Lower leg skin (tissue), 3 donors: ENCODE measurements at regions not wholly inside any gene's neighbourhood (a gene's known extent, or its start where the extent isn't known, plus 50 kb on each side); places are given as distances from the start of the nearest gene placed in this dataset.

ENCODE experiments used
- POLR2A ChIP-seq, 2 donors: fragments of 450-650 bp; IDR thresholded peaks; one replicate each; pipeline ENCODE4 v1.6.1; 2016 to 2017; ENCODE audit warnings: antibody characterized with exemption in 2 of 2, mild to moderate bottlenecking in 1 of 2, moderate library complexity in 1 of 2
- TF ChIP-seq, protein P1 (sequence below), 3 donors: fragments of 450-650 bp; IDR thresholded peaks; one replicate each; pipeline ENCODE4 v1.5.1; 2016; ENCODE audit warnings: antibody characterized with exemption in 3 of 3, mild to moderate bottlenecking in 3 of 3, moderate library complexity in 2 of 3

DNA sequence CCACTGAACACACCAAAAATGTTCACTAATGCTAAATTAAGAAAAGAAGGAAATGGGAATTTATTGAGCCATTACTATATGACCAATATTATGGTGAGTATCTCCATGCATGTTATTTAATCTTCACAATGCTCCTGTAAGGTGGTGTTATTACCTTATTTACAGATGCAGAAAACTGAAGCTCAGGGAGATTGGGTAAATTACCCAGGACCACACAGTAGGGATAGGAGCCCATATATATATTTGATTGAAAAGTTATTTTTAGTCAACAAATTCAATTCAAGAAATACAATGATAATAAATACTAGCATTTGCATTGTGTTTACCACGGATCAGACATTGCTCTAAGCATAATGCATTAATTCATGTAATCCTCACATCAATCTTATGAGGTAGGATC, 202.2 kb upstream of the FBXO11 start:
- TF ChIP-seq, protein P1, sequence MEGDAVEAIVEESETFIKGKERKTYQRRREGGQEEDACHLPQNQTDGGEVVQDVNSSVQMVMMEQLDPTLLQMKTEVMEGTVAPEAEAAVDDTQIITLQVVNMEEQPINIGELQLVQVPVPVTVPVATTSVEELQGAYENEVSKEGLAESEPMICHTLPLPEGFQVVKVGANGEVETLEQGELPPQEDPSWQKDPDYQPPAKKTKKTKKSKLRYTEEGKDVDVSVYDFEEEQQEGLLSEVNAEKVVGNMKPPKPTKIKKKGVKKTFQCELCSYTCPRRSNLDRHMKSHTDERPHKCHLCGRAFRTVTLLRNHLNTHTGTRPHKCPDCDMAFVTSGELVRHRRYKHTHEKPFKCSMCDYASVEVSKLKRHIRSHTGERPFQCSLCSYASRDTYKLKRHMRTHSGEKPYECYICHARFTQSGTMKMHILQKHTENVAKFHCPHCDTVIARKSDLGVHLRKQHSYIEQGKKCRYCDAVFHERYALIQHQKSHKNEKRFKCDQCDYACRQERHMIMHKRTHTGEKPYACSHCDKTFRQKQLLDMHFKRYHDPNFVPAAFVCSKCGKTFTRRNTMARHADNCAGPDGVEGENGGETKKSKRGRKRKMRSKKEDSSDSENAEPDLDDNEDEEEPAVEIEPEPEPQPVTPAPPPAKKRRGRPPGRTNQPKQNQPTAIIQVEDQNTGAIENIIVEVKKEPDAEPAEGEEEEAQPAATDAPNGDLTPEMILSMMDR (IDR thresholded peaks at IDR 0.05), result no peak
- no peak for TF ChIP-seq POLR2A (IDR thresholded peaks at IDR 0.05)
